Omental fat pad (tissue), 3 donors: ENCODE measurements at regions not wholly inside any gene's neighbourhood (a gene's known extent, or its start where the extent isn't known, plus 50 kb on each side); places are given as distances from the start of the nearest gene placed in this dataset.

Experiments
- ATAC-seq: fragments of 150-250 bp; one replicate; pipeline ENCODE4 v1.9.1; 2016; ENCODE audit warnings: mild to moderate bottlenecking, moderate library complexity; ENCODE audit not compliant: low FRiP score
- DNase-seq: peaks from one replicate; pipeline ENCODE4 v3.0.0-alpha.2; 2019; ENCODE audit warnings: low spot score
- TF ChIP-seq, protein P1 (sequence below), 3 donors: fragments of 450-650 bp; IDR thresholded peaks; one replicate each; pipeline ENCODE4 v1.5.1; 2016 to 2017; ENCODE audit warnings: antibody characterized with exemption in 3 of 3, mild to moderate bottlenecking in 3 of 3, moderate library complexity in 2 of 3

GRCh38 chr18:30622635-30623034 lies 419.9 kb downstream of the DSC3 start:
- TF ChIP-seq, protein P1, sequence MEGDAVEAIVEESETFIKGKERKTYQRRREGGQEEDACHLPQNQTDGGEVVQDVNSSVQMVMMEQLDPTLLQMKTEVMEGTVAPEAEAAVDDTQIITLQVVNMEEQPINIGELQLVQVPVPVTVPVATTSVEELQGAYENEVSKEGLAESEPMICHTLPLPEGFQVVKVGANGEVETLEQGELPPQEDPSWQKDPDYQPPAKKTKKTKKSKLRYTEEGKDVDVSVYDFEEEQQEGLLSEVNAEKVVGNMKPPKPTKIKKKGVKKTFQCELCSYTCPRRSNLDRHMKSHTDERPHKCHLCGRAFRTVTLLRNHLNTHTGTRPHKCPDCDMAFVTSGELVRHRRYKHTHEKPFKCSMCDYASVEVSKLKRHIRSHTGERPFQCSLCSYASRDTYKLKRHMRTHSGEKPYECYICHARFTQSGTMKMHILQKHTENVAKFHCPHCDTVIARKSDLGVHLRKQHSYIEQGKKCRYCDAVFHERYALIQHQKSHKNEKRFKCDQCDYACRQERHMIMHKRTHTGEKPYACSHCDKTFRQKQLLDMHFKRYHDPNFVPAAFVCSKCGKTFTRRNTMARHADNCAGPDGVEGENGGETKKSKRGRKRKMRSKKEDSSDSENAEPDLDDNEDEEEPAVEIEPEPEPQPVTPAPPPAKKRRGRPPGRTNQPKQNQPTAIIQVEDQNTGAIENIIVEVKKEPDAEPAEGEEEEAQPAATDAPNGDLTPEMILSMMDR (IDR thresholded peaks at IDR 0.05), result no peak
- ATAC-seq, result no peak

DNA sequence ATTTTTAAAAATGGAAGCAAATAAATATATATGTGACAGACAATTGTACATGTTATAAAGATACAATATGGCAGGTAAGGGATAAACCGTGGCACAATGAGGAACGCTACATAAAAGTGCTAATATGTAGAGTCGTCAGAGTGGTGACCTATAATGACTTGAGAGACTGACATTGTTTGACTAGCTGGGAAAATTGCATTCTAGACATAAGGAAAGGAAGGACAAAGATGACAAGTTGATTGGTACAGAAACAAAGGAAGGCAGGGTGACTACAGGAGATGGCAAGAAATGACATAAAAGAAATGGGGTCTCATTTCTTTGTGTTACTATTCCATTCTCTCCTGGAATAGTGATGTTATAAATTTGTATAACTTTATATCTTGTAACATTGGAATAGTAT lies 420.4 kb downstream of the DSC3 start:
- DNase-seq, result no peak
- no peak for ATAC-seq
- TF ChIP-seq, protein P1 (IDR thresholded peaks at IDR 0.05), result no peak

More at GRCh38 chr18:30622635-30623034, 419.9 kb downstream of the DSC3 start:
- DNase-seq, result no peak

DNA sequence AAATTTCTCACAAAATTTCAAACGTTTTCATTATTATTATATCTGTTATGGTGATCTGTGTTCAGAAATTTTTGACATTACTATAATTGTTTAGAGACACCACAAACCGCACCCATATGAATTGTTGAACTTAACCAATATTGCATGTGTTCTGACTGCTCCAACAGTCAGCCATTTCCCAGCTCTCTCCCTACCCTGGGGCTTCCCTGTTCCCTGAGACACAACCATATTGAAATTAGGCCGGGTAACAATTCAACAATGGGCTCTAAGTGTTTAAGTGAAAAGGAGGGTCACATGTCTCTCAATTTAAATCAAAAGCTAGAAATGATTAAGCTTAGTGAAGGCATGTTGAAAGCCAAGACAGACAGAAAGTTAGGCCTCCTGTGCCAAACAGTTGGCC lies 424.0 kb downstream of the DSC3 start:
- ATAC-seq (no peak), DNase-seq (no peak)
- TF ChIP-seq, protein P1 (IDR thresholded peaks at IDR 0.05), result no peak

GRCh38 chr18:30616414-30616813 lies 426.1 kb downstream of the DSC3 start:
- DNase-seq (no peak), ATAC-seq (no peak)
- TF ChIP-seq, protein P1 (IDR thresholded peaks at IDR 0.05), result no peak

DNA sequence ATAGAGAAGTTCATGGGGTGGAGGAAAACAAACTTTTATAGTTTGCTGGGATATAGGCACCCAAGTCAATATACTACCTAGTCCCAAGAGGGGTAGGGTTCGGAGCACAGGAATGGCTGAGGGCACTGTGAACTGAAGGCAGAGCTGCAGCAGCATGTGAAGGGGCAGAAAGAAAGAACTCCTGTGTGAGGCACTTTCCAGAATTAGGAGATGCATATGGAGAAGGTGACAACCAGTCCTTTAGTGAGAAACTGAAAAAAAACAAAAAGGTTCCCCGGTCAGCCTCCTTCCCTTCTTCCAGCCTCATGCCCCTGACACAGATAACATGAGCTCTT lies 429.1 kb downstream of the DSC3 start:
- ATAC-seq (no peak), DNase-seq (no peak)
- TF ChIP-seq, protein P1 (IDR thresholded peaks at IDR 0.05), result no peak

- ATAC-seq, result no peak
- DNase-seq, result no peak
- TF ChIP-seq, protein P1 (IDR thresholded peaks at IDR 0.05), result no peak
Measured at GRCh38 chr18:30601541-30601940, 441.0 kb downstream of the DSC3 start.

DNA sequence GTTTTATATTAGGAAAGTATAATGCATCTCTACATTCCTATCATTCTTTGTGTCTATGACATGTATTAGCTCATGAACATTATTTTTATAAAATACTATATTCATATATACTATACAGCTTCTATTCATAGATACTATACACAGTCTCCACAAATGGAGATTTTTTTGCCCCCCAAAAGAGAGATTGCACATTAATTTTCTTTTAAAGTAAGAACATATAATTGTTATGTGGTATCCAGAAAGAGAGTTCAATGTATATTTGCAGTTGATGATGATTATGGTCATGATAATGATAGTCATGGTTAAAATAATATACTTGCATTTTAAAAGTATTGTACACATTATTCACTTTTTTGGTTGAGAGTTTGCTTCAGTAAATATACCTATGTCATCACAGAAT lies 445.3 kb downstream of the DSC3 start:
- TF ChIP-seq, protein P1 (IDR thresholded peaks at IDR 0.05), result no peak
- ATAC-seq, result no peak
- no peak for DNase-seq
